HepG2 (cell line): ENCODE measurements at regions not wholly inside any gene's neighbourhood (a gene's known extent, or its start where the extent isn't known, plus 50 kb on each side); places are given as distances from the start of the nearest gene placed in this dataset.
A peak's percentile ranks its signal among the peaks of the same experiment; 100 is the strongest.

Experiments
- ATAC-seq: fragments of 200-7000 bp; cut with Tn5 transposase; 3 replicates; pipeline ENCODE4 v1.9.1; 2020; ENCODE audit warnings: mild to moderate bottlenecking, moderate library complexity
- BruUV-seq: library from RNA; stranded (reverse); fragments of 400-500 nt; replicated peaks from 2 replicates; lab custom pipeline; 2021; lab: Mats Ljungman, UMichigan
- CTCF ChIA-PET: fragments of 300-600 bp; formaldehyde crosslinking; extraction: SDS; loops from one replicate; lab custom pipeline; 2021; ENCODE audit warnings: low total read pairs, inconsistent platforms, low intra/inter-chr PET ratio; lab: Yijun Ruan, JAX
- POLR2A ChIA-PET: fragments of 350-600 bp; sonication (Branson Sonifier 250); formaldehyde crosslinking; loops from one replicate; lab custom pipeline; 2020; ENCODE audit warnings: antibody characterized with exemption, inconsistent platforms; lab: Yijun Ruan, JAX
- DNase-seq: peaks from one replicate; pipeline ENCODE4 v3.0.0-alpha.2; 2015; ENCODE audit warnings: low spot score
- FAIRE-seq: peaks from 3 replicates; lab custom pipeline; 2011; peaks lifted over from hg19 to GRCh38; lab: Jason Lieb, UNC
- H2AFZ ChIP-seq: one replicate; pipeline ENCODE4 v1.6.1; 2011; ENCODE audit warnings: low read length, inconsistent platforms
- H3K27ac ChIP-seq: fragments of 300-600 bp; 3 replicates; pipeline ENCODE4 v1.8.0; 2011; ENCODE audit warnings: mixed run types, mild to moderate bottlenecking, mixed read lengths, low read length, inconsistent platforms; ENCODE audit not compliant: insufficient read depth; ENCODE audit errors: extremely low read length
- H3K27me3 ChIP-seq, 2 experiments: fragments of 200-600 bp in 1 of 2; 2 replicates in 1 of 2; 3 replicates in 1 of 2; pipeline versions ENCODE4 v1.6.0 to v1.8.0; 2011; ENCODE audit warnings: low read length in 2 of 2, mild to moderate bottlenecking in 2 of 2, moderate library complexity in 2 of 2, inconsistent platforms in 1 of 2; ENCODE audit not compliant: insufficient read depth in 2 of 2, control insufficient read depth in 1 of 2
- H3K36me3 ChIP-seq, 2 experiments: fragments of 200-600 bp in 1 of 2; replicated peaks in 1 of 2; 2 replicates in 1 of 2; 3 replicates in 1 of 2; pipeline versions ENCODE4 v1.5.1 to v1.8.0; 2011; ENCODE audit warnings: low read length in 2 of 2, inconsistent platforms in 1 of 2; ENCODE audit not compliant: insufficient read depth in 2 of 2, control insufficient read depth in 1 of 2
- H3K4me1 ChIP-seq: 2 replicates; pipeline ENCODE4 v1.5.1; 2012; ENCODE audit warnings: low read length, inconsistent platforms; ENCODE audit not compliant: insufficient read depth
- H3K4me2 ChIP-seq: 2 replicates; pipeline ENCODE4 v1.6.0; 2011; ENCODE audit warnings: low read depth, low read length, inconsistent platforms
- H3K4me3 ChIP-seq, 3 experiments: fragments of 200-600 bp in 1 of 3; sonication (generic), shearing (Covaris generic) in 1 of 3; replicated peaks in 1 of 3; 2 replicates each; pipeline ENCODE4 v1.5.1; 2011 to 2016; ENCODE audit warnings: low read length in 3 of 3, inconsistent platforms in 2 of 3, low read depth in 2 of 3, mild to moderate bottlenecking in 2 of 3, control low read depth in 1 of 3, mixed read lengths in 1 of 3; ENCODE audit not compliant: insufficient read depth in 1 of 3
- H3K79me2 ChIP-seq: one replicate; pipeline ENCODE4 v1.6.1; 2011; ENCODE audit warnings: low read length, inconsistent platforms; ENCODE audit not compliant: insufficient read depth
- H3K9ac ChIP-seq: 2 replicates; pipeline ENCODE4 v1.6.0; 2011; ENCODE audit warnings: mild to moderate bottlenecking, low read depth, low read length, inconsistent platforms; ENCODE audit not compliant: insufficient read depth
- H3K9me3 ChIP-seq: 2 replicates; pipeline ENCODE4 v1.5.1; 2012; ENCODE audit warnings: mild to moderate bottlenecking, low read length
- H4K20me1 ChIP-seq: 2 replicates; pipeline ENCODE4 v1.6.0; 2011; ENCODE audit warnings: inconsistent platforms, mild to moderate bottlenecking, low read length, moderate library complexity; ENCODE audit not compliant: insufficient read depth
- FLYWCH1 ChIP-seq: sonication (generic); formaldehyde crosslinking; IDR thresholded peaks from 2 replicates; pipeline ENCODE4 v1.8.1; 2023; ENCODE audit warnings: mild to moderate bottlenecking, missing genetic modification reagents
- FOSL2 ChIP-seq: sonication (generic); formaldehyde crosslinking; IDR thresholded peaks from 2 replicates; pipeline ENCODE4 v1.4.0; 2020; ENCODE audit warnings: missing genetic modification reagents
- FOXP1 ChIP-seq, 2 experiments: fragments of 450-650 bp in 1 of 2; IDR thresholded peaks; 2 replicates each; pipeline ENCODE4 v1.6.1; 2017 to 2018; ENCODE audit warnings: antibody characterized with exemption in 1 of 2
- MEIS2 ChIP-seq: sonication (generic); formaldehyde crosslinking; IDR thresholded peaks from 2 replicates; pipeline ENCODE4 v1.9.0; 2021; ENCODE audit warnings: mild to moderate bottlenecking, missing genetic modification reagents
- SP1 ChIP-seq, 2 experiments: fragments of 450-650 bp in 1 of 2; sonication (generic) in 1 of 2; formaldehyde crosslinking in 1 of 2; IDR thresholded peaks; 2 replicates each; pipeline versions ENCODE4 v1.4.0 to v1.6.1; 2016 to 2020; ENCODE audit warnings: missing genetic modification reagents in 1 of 2
- TOPORS ChIP-seq: sonication (generic); formaldehyde crosslinking; IDR thresholded peaks from 2 replicates; pipeline ENCODE4 v1.8.0; 2023; ENCODE audit warnings: mild to moderate bottlenecking, missing genetic modification reagents
- ZNF629 ChIP-seq: sonication (generic); formaldehyde crosslinking; conservative IDR thresholded peaks from 2 replicates; pipeline ENCODE4 v1.5.0; 2020; ENCODE audit warnings: missing genetic modification reagents
- ZNF790 ChIP-seq: sonication (generic); formaldehyde crosslinking; IDR thresholded peaks from 2 replicates; pipeline ENCODE4 v1.8.0; 2022; ENCODE audit warnings: missing genetic modification reagents, mild to moderate bottlenecking, borderline replicate concordance
- WGBS: methylation state at CpG from one replicate; pipeline ENCODE4 v1.1.6; 2017; ENCODE audit warnings: low lambda C conversion rate; 5-methylcytosine and 5-hydroxymethylcytosine counted together
- in situ Hi-C: cut with HindIII; loops from 2 replicates; pipeline ENCODE4 v1.10.0; 2017; ENCODE audit warnings: low pct_unique_long_range_greater_than_20kb; ENCODE audit not compliant: extremely low pct_ligation_motif_present
- intact Hi-C: fragments of 100-400 bp; cut with micrococcal nuclease; formaldehyde crosslinking; loops from one replicate; pipeline ENCODE4 v1.10.0; 2022; ENCODE audit not compliant: unreplicated experiment
- TF ChIP-seq, protein P1 (sequence below): sonication (generic); formaldehyde crosslinking; IDR thresholded peaks from 2 replicates; pipeline ENCODE4 v1.4.0; 2020; ENCODE audit warnings: missing genetic modification reagents
- TF ChIP-seq, protein P2 (sequence below): sonication (generic); formaldehyde crosslinking; IDR thresholded peaks from 2 replicates; pipeline ENCODE4 v1.5.0; 2020; ENCODE audit warnings: mild to moderate bottlenecking, missing genetic modification reagents, moderate library complexity
- TF ChIP-seq, protein P3 (sequence below): sonication (generic); formaldehyde crosslinking; IDR thresholded peaks from 2 replicates; pipeline ENCODE4 v1.4.0; 2020; ENCODE audit warnings: low read depth, missing genetic modification reagents
- TF ChIP-seq, protein P4 (sequence below): sonication (generic); formaldehyde crosslinking; IDR thresholded peaks from 2 replicates; pipeline ENCODE4 v1.8.0; 2022; ENCODE audit warnings: mild to moderate bottlenecking, missing genetic modification reagents, moderate library complexity

DNA sequence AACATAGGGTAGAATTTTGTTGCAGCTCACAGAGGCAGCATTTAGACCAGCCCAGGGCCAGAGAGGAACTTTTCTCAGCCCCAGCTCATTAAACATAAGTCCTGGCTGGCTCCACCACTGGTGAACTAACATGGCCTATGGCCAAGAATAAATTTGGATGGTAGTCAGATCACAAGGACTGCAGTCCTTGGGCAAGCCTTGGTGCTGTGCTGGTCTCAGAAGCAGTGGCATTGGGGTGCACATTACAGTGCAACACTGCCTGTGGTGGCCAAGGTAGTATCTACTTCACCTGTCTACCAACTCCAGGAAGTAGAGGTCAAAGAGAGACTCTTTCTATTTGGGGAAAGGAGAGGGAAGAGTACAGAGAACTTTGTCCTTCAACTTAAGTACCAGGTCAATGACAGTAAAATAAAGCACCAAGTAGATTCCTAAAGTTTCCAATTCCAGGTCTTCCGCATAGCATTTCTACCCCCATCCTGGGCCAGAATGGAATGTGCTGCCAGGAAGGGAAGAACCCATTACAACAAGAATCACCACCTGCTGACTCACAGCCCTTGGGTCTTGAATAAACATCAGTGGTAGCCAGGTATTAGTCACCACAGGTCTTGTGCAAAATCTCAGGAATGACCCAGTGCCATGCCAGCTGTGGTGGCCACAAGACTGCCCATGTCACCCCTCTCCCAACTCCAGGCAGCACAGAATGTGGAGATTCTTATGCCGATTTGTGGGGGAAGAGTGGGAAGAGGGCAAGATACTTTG is 155.4 kb upstream of the FSIP2 start:
- intact Hi-C loops, result no loop called here
- Histone ChIP-seq H3K4me1 (no peaks in the 10 kb centered on the region), H2AFZ (no peak overlapping the region), H3K27me3 (no peaks in the 10 kb centered on the region), H3K9me3 (peaks cover 11% of the 10 kb centered on the region), H3K79me2 (no peaks in the 10 kb centered on the region), H3K9ac (no peak overlapping the region), H3K4me2 (no peak overlapping the region), H4K20me1 (no peaks in the 10 kb centered on the region), H3K36me3 (no peaks in the 10 kb centered on the region), H3K4me3 (no peak overlapping the region), H3K27ac (no peak overlapping the region)
- ChIA-PET CTCF (no interaction called here), POLR2A (no interaction called here)
- peak; percentile 38; the same call in 1 of the 3 replicates for ATAC-seq
- DNase-seq, result peak; percentile 34
- in situ Hi-C loops, result no loop called here
- 2% methylated on average over 2 of the region's 2 CpGs for WGBS
- no peak for FAIRE-seq
- BruUV-seq, result no TSS peak
- no peak for TF ChIP-seq ZNF629 (CRISPR knock-in tag)
- TF ChIP-seq, protein P1, sequence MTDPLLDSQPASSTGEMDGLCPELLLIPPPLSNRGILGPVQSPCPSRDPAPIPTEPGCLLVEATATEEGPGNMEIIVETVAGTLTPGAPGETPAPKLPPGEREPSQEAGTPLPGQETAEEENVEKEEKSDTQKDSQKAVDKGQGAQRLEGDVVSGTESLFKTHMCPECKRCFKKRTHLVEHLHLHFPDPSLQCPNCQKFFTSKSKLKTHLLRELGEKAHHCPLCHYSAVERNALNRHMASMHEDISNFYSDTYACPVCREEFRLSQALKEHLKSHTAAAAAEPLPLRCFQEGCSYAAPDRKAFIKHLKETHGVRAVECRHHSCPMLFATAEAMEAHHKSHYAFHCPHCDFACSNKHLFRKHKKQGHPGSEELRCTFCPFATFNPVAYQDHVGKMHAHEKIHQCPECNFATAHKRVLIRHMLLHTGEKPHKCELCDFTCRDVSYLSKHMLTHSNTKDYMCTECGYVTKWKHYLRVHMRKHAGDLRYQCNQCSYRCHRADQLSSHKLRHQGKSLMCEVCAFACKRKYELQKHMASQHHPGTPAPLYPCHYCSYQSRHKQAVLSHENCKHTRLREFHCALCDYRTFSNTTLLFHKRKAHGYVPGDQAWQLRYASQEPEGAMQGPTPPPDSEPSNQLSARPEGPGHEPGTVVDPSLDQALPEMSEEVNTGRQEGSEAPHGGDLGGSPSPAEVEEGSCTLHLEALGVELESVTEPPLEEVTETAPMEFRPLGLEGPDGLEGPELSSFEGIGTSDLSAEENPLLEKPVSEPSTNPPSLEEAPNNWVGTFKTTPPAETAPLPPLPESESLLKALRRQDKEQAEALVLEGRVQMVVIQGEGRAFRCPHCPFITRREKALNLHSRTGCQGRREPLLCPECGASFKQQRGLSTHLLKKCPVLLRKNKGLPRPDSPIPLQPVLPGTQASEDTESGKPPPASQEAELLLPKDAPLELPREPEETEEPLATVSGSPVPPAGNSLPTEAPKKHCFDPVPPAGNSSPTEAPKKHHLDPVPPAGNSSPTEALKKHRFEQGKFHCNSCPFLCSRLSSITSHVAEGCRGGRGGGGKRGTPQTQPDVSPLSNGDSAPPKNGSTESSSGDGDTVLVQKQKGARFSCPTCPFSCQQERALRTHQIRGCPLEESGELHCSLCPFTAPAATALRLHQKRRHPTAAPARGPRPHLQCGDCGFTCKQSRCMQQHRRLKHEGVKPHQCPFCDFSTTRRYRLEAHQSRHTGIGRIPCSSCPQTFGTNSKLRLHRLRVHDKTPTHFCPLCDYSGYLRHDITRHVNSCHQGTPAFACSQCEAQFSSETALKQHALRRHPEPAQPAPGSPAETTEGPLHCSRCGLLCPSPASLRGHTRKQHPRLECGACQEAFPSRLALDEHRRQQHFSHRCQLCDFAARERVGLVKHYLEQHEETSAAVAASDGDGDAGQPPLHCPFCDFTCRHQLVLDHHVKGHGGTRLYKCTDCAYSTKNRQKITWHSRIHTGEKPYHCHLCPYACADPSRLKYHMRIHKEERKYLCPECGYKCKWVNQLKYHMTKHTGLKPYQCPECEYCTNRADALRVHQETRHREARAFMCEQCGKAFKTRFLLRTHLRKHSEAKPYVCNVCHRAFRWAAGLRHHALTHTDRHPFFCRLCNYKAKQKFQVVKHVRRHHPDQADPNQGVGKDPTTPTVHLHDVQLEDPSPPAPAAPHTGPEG (CRISPR knock-in tag), result no peak
- TF ChIP-seq, protein P2, sequence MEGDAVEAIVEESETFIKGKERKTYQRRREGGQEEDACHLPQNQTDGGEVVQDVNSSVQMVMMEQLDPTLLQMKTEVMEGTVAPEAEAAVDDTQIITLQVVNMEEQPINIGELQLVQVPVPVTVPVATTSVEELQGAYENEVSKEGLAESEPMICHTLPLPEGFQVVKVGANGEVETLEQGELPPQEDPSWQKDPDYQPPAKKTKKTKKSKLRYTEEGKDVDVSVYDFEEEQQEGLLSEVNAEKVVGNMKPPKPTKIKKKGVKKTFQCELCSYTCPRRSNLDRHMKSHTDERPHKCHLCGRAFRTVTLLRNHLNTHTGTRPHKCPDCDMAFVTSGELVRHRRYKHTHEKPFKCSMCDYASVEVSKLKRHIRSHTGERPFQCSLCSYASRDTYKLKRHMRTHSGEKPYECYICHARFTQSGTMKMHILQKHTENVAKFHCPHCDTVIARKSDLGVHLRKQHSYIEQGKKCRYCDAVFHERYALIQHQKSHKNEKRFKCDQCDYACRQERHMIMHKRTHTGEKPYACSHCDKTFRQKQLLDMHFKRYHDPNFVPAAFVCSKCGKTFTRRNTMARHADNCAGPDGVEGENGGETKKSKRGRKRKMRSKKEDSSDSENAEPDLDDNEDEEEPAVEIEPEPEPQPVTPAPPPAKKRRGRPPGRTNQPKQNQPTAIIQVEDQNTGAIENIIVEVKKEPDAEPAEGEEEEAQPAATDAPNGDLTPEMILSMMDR (CRISPR knock-in tag), result no peak
- no peak for TF ChIP-seq ZNF790
- peak; percentile 83 for TF ChIP-seq FOSL2
- TF ChIP-seq, protein P3, sequence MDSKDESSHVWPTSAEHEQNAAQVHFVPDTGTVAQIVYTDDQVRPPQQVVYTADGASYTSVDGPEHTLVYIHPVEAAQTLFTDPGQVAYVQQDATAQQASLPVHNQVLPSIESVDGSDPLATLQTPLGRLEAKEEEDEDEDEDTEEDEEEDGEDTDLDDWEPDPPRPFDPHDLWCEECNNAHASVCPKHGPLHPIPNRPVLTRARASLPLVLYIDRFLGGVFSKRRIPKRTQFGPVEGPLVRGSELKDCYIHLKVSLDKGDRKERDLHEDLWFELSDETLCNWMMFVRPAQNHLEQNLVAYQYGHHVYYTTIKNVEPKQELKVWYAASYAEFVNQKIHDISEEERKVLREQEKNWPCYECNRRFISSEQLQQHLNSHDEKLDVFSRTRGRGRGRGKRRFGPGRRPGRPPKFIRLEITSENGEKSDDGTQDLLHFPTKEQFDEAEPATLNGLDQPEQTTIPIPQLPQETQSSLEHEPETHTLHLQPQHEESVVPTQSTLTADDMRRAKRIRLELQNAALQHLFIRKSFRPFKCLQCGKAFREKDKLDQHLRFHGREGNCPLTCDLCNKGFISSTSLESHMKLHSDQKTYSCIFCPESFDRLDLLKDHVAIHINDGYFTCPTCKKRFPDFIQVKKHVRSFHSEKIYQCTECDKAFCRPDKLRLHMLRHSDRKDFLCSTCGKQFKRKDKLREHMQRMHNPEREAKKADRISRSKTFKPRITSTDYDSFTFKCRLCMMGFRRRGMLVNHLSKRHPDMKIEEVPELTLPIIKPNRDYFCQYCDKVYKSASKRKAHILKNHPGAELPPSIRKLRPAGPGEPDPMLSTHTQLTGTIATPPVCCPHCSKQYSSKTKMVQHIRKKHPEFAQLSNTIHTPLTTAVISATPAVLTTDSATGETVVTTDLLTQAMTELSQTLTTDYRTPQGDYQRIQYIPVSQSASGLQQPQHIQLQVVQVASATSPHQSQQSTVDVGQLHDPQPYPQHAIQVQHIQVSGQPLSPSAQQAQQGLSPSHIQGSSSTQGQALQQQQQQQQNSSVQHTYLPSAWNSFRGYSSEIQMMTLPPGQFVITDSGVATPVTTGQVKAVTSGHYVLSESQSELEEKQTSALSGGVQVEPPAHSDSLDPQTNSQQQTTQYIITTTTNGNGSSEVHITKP (CRISPR knock-in tag), result peak; percentile 93
- no peak for TF ChIP-seq FOXP1 (IDR thresholded peaks at IDR 0.05)
- TF ChIP-seq FOXP1 (CRISPR knock-in tag; IDR thresholded peaks at IDR 0.05), result no peak
- no peak for TF ChIP-seq FLYWCH1 (CRISPR knock-in tag)
- no peak for TF ChIP-seq TOPORS (CRISPR knock-in tag)
- TF ChIP-seq MEIS2 (CRISPR knock-in tag), result no peak
- TF ChIP-seq SP1 (IDR thresholded peaks at IDR 0.05), result no peak
- TF ChIP-seq SP1 (CRISPR knock-in tag; IDR thresholded peaks at IDR 0.05), result no peak
- TF ChIP-seq, protein P4, sequence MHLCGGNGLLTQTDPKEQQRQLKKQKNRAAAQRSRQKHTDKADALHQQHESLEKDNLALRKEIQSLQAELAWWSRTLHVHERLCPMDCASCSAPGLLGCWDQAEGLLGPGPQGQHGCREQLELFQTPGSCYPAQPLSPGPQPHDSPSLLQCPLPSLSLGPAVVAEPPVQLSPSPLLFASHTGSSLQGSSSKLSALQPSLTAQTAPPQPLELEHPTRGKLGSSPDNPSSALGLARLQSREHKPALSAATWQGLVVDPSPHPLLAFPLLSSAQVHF (CRISPR knock-in tag), result no peak
